ENCODE measurements at regions not wholly inside any gene's neighbourhood (a gene's known extent, or its start where the extent isn't known, plus 50 kb on each side); places are given as distances from the start of the nearest gene placed in this dataset.

DNA sequence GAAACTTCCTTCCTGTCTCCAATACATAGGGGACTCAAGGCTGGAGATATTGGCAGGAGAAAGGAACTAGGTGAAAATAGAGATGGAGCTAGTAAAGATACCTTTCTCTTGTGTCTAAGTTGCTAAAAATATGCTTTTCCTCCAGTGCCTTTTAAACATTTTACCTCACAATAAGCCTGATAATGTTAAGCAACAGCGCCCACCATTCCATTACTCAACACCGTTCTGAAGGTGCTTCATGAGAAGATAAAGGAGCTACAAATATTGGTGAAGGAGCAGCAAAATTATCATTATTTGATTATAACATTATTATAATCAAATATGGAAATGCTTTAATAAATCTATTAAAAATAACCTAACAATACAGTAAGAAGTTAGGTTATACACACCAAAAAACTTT, 83.6 kb upstream of the BARX2 start:
- DNase-seq (ENCODE audit: low read depth, low spot score): no peak

DNA sequence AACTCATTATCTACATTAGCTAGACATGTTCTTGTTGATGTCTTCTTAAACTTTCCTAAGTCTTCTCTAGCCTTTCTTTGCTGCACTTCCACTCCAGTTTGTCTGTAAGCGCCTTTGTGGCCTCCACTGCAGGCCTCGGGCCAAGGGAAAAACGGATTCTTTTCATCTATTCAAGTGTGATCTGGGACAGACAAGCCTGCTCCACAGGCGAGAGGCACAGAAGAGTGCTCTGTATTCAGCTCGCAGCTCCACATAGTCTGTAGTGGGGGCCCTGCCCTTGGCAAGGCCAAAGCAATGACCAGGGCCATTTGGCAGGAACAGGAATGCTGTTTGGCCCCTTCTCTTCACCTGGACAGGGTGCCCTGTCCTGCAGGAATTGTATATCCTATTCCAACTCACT, 84.1 kb upstream of the BARX2 start:
- DNase-seq (ENCODE audit: low read depth, low spot score): peak; percentile 68

DNA sequence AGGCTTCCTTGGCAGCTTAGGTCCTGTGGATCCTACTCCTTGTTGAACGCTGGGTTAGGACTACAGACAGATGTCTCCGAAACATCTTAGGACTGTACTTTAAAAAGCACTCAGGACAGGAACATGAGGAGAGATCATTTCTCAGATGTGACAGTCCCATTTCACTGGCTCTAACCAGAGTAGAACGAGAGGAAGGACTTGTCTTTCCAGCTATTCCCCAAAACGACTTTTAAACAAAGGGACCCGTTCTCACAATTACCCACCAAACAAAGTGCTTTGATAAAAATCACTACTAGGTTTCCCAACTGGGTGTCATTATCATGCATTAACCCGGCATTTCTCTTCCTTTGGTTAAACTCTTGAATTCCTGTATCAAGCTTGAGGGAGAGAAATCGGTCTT, 84.7 kb upstream of the BARX2 start:
- DNase-seq (ENCODE audit: low read depth, low spot score): peak; percentile 30

DNA sequence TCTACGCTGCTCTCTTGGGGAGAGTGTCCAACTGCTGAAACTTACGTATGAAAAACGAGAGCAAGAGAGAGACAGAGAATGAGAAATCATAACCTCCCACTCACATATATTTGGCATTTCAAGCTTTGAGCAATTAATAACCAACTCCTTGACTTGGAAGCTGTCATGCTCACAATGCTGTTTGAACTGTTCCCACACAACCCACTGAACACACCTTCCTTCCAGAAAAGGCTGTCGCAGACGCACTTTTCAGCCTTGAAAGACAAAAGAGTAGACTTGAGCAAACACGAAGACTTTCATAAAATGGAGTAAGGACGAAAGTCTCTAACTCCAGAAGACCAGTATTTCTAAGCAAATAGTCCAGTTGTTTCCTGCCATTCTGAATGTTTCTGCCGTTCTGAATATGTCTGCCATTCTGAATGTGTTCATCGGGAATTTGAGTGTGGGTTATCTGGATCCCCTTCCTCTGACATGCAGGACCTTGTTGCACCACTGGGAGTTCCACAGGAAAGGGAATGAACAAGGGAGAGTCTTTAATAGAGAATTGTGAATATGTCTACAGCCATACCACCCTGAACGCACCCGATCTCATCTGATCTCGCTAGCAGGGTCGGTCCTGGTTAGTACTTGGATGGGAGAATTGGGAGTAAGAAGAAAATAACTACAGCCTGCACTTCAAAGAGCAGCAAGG, 86.2 kb upstream of the BARX2 start:
- no peak for DNase-seq (ENCODE audit: low read depth, low spot score)

- DNase-seq (ENCODE audit: low read depth, low spot score): no peak
These were observed 87.7 kb upstream of the BARX2 start for GRCh38 chr11:129287920-129288319.

- DNase-seq (ENCODE audit: low read depth, low spot score): no peak
These were observed 88.8 kb upstream of the BARX2 start for GRCh38 chr11:129286813-129287212.

- DNase-seq (ENCODE audit: low read depth, low spot score): no peak
These were observed 90.3 kb upstream of the BARX2 start for GRCh38 chr11:129285402-129285786.

- DNase-seq (ENCODE audit: low read depth, low spot score): peak; percentile 89
These were observed 91.0 kb upstream of the ARHGAP32 start for GRCh38 chr11:129283141-129283540.

GRCh38 chr11:129282634-129283033, 90.5 kb upstream of the ARHGAP32 start:
- DNase-seq (ENCODE audit: low read depth, low spot score): peak; percentile 48

DNA sequence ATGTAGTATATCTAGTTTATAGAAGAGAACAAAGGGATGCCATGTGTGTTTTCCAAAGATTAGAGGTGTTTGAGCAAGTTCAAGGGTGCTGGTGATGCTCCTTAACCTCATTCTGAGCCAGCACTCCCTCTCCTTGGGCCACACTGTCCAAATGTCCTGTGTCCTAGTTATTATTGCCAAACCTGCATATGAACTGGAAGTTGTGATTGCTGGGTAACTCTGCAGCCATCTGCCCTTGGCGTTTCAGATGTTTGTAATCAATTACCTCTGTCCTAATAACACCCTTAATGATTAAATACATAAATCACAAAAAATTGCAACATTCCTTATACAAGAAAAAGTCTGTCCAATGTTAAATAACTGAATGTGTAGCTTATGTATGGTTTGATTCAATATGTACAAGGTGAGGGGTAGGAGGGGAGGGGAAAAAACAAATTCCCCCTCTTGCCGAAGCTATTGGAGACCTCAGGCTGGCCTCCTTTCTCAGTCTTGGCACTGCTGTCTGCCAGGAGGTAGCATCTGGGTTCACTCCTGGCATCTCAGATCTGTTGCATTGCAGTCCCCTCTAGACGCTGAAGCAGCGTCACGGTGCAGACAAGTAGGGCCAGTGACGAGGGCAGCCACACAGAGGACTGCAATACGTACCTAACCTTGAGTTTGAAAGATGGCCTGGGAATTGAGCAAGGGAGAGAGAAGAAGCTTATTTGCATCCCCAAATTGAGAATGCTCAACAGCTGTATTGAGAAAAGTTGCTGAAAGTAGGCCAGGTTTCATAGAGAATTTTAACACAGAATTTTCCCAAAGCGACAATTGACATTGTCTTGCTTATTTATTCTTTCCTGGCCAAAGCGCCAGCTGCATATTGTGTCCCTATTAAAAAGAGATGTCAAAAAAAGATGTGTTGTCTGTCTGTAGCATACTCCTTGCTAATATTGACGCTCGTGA, 89.6 kb upstream of the ARHGAP32 start:
- no peak for DNase-seq (ENCODE audit: low read depth, low spot score)

GRCh38 chr11:129280027-129280811, 88.1 kb upstream of the ARHGAP32 start:
- no peak for DNase-seq (ENCODE audit: low read depth, low spot score)

- peak; percentile 69 for DNase-seq (ENCODE audit: low read depth, low spot score)
These were observed 87.4 kb upstream of the ARHGAP32 start for GRCh38 chr11:129279326-129280026.

- peak; percentile 24 for DNase-seq (ENCODE audit: low read depth, low spot score)
These were observed 86.6 kb upstream of the ARHGAP32 start for GRCh38 chr11:129278586-129279319.

DNA sequence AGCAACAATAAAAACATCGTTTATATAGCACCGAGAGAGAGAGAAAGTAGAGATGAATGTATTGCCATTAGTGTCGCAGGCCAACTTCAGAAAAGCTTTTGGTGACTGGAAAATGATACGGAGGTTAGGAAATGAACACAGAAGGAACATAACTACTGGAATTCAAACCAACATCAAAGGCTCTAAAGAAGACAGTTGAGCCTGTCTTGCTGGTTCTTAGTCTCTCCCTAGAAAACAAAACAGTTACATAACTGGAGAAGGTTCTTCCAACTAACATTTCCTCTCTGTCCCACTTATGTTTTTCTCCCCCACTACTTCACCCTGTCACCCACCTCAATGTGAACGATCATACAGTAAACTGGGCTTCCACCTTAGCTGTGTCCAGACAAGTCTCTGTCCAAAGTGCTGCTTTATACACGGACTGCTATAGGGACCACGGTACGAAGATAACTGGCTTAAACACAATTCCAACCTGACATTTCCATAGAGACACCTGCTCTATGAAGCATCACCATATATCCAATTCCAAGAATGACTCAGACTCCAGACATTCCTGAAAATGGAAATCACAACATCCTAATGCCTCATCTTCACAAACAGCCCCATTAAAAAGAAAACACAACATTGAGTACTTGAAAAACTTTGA, 85.2 kb upstream of the ARHGAP32 start:
- DNase-seq (ENCODE audit: low read depth, low spot score): no peak

- no peak for DNase-seq (ENCODE audit: low read depth, low spot score)
These were observed 83.7 kb upstream of the ARHGAP32 start for GRCh38 chr11:129275828-129276227.

GRCh38 chr11:129273944-129274711, 82.0 kb upstream of the ARHGAP32 start:
- no peak for DNase-seq (ENCODE audit: low read depth, low spot score)

GRCh38 chr11:129273322-129273721, 81.2 kb upstream of the ARHGAP32 start:
- DNase-seq (ENCODE audit: low read depth, low spot score): no peak

DNA sequence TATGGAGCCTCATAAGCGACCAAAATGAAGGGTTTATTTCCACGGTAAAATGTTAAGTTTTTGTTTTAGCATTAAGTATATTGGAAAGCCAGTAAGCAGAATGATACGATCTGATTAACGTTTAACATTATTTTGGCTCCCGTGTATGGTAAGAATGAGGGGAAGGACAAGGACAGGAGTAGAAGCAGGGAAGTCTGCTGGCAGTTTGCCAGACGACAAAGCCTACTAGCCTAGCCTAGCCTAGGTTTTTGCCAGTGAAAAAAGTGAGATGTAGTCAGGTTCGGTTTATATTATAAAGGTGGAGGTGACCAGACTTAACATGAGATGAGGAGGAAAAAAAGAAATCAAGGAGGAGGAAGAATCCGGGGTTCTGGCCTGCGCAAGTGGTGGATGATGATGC, 78.9 kb upstream of the ARHGAP32 start:
- no peak for DNase-seq (ENCODE audit: low read depth, low spot score)

DNA sequence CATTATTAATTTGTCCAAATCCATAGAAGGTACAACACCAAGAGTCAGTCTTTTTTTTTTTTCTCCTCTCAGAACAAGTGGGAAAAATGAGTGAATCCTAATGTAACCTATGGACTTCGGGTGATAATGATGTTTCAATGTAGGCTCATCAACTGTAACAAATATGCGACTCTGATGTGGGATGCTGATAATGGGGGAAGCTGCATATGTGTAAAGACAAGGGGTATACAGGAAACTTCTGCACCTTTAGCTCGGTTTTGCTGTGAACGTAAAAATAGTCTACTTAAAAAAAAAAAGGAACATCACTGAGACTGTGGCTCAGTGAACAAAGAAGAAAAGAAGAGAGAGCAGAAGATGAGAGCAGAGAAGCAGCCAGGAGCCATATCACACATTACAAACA, 78.3 kb upstream of the ARHGAP32 start:
- no peak for DNase-seq (ENCODE audit: low read depth, low spot score)

DNA sequence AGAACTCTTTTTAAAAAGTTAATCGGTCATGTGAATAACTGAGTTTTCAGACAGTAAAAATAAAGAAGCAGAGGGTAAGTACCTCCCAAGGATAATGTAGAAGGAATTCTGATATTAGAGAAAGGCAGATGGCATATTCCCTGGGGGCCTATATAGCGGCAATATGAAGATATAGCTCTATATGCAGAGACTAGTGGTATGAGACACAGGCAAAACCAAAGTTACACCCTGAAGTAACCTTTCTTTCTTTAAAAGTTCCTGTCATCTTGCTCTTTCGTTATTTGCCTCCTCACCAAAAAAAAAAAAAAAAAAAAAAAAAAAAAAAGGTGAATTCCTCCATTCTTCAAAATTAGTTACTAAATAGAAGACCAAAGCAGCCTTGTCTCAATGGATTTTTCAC, 76.2 kb upstream of the ARHGAP32 start:
- no peak for DNase-seq (ENCODE audit: low read depth, low spot score)

Data from ELF-1 (cell line).